ENCODE measurements at regions not wholly inside any gene's neighbourhood (a gene's known extent, or its start where the extent isn't known, plus 50 kb on each side); places are given as distances from the start of the nearest gene placed in this dataset.
"Not testable (repeated sequence)": the region's sequence is repeated elsewhere in the genome, so short reads cannot be mapped to it uniquely, and the experiment has no call there.

DNA sequence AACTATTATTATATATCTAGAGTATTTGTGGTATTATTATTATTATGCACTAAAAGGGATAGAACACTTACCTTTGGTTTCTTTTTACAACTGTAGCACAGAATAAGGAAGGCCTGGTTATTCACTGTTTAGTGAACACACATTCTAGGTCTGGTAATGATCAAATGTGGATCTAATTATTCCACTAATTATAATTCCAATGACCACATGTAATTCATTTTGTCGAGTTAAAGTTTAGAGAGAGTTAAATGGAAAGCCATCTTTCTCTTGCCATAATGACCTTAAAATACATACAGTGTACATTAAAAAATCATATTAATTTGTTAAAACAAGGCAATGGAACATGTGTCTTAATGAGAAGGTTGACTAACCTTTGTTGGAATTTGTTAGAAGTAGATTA, 147.8 kb downstream of the SEM1 start:
- no peak for DNase-seq (ENCODE audit: low read depth)

DNA sequence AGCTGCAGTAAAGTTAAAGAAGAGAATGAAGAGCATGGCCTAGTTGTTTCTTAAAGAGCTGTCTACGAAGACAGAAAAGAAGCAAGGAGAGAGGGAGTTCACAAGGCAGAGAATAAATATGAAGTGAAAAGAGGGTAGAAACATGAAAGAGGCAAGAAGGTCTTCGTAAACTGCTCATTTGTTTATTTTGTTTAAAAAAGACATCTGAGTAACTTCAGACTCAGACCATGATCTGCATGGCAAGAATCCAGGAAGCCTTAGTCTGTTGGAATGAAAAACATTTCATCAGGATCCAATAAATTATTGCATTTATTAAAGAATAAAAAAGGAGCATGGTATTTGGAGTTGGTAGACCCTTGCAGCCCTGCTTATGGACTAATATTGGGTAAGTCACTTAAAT, 151.1 kb downstream of the SEM1 start:
- DNase-seq (ENCODE audit: low read depth): no peak

DNA sequence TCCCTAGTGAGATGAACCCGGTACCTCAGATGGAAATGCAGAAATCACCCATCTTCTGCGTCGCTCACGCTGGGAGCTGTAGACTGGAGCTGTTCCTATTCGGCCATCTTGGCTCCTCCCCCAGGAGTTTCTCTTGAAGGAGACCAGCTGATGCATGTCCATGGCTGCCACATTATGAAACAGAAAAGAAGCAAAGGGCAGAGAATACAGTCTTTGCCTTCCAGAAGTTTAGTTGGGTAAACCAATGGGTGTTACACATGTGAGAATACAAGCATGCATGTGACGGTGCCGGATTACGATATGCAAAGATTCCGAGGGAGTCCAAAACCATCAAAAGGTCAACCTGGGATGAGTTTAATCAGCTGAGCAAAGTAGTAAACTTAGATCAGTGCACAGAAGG, 151.6 kb downstream of the SEM1 start:
- no peak for DNase-seq (ENCODE audit: low read depth)

DNA sequence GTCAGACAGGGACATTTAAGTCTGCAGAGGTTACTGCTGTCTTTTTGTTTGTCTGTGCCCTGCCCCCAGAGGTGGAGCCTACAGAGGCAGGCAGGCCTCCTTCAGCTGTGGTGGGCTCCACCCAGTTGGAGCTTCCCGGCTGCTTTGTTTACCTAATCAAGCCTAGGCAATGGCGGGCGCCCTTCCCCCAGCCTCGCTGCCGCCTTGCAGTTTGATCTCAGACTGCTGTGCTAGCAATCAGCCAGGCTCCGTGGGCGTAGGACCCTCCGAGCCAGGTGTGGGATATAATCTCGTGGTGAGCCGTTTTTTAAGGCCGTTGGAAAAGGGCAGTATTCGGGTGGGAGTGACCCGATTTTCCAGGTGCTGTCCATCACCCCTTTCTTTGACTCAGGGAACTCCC, 152.0 kb downstream of the SEM1 start:
- DNase-seq (ENCODE audit: low read depth): not testable (repeated sequence)

DNA sequence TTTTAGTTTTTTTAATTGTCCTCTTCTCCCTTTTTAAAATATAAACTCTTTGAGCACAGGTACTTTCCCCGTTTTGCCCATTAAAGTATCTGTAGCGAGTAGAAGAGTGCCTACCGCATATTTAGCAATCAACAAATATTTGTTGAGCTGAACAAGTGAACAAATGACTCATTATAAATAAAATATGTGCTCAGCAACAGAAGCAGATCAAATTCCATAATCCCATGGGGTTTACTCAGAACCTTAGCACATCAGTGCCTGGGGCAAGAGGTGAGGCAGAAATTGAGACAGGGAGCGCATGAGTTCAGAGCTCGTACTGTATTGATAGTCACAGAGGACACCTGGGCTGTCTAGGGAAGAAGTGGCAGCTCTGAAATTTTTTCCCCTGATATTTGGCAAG, 161.0 kb downstream of the SEM1 start:
- no peak for DNase-seq (ENCODE audit: low read depth)

DNA sequence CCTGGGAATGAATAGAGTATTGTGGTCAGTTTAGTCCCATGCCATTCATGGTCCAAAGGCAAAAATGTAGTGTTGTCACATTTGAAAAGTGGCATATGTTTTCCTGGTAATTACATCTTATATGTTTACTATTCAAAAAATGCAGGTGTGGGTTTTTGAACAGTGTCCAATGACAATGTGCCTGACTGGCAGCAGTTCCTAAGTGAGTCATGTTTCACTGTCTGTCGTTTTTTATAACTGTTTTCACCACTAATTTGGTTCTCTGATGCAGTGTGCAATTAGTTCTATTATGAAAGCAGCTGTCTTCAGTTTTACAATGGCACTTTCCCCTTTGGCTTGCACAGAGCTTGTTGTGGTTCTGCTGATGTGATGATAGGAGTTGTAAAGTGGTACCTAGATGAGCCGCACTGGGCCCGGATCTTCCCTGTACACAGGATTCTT, 162.3 kb downstream of the SEM1 start:
- no peak for DNase-seq (ENCODE audit: low read depth)

DNA sequence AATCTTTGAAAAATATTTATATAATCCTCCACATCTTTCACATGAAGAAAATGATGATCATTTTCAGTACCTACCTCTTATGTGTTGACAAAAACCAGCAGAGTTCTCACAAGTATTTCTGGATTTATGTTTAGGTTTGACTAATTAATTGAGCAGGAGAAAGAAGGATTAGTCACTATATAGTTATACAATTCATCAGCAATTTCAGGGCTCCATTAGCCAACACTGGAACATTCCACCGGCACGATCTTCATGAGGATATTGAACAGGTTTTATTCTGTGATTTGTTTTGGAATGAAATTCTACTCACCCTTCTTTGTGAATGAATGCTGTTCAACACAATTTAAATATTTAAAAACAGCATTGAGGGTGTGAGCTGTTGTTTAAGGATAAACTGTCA, 163.2 kb downstream of the SEM1 start:
- no peak for DNase-seq (ENCODE audit: low read depth)

DNA sequence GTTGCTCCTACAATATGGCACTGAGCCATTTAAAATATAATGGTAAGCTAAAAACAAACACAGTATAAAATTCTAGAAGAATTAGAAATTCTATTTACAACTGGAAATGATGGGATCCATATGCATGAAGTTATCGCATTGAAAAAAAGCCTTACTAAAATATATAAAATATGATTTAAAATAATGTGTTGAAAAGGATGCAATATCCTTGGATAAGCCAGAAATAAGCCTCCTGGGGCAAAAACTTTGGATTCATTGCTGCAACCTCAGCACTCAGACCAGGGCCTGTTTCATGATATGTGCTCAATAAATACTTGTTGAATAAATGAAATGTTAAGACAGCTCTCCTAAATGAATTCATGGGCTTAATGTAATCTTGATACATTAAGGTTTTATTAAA, 170.2 kb downstream of the SEM1 start:
- DNase-seq (ENCODE audit: low read depth): no peak

DNA sequence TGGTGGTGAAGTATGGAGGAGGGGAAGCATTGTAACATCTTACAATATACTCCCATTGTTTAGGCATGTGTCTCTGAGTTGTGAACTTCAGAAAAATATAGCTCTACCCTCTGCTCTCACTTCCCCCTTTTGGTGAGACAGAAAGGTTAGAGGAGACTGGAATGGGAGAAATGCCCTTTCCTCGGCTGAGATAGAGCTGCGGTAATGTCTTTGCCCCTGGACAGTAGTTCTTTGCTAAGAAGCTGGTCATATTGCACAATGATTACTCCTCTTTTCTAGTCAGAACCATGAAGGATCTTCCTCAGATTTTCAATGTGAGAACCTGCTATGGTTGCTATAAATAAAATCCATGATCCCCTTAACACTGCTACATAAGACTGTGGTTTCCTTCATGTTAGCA, 171.0 kb downstream of the SEM1 start:
- no peak for DNase-seq (ENCODE audit: low read depth)

DNA sequence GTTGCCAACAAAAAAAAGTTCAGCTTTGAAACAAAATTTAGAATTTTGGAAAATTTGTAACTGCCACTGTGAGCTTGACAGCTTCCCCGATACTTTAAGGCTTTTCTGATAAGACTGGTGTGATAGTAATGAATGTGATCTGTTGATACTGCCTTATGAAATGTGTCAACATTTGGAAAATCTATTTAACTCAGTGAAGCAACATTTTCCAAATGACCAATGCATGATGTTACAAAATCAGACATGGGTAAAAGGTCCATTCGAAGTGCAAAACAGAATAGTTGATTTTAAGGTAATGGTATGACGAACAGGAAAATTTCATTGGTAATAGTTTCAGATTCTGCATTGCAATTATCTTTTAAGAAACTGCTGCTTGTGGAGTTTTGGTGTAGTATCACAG, 175.4 kb downstream of the SEM1 start:
- no peak for DNase-seq (ENCODE audit: low read depth)

DNA sequence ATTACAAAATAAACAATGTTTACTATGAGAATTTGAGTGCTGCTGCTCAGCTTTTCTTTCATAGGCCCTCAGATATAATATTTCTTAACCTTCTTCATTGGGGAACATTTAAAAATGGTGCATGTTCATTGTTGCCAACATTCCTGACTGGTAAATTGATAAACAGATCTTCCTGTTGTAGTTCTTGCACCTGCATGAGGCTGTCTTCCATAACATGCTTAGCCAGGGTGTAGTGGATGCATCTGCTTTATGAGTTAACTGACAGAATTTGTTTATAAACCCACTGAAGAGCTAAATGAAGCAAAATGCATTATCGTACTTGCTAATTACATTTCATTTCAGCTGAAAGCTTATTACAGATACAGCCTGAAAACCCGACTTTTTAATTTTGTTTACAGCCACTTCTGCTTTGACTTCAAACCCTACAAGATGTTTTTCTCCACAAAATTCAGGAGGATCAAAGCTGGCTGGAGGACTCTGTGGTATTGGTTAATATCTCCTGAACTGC, 177.2 kb downstream of the SEM1 start:
- DNase-seq (ENCODE audit: low read depth): no peak

DNA sequence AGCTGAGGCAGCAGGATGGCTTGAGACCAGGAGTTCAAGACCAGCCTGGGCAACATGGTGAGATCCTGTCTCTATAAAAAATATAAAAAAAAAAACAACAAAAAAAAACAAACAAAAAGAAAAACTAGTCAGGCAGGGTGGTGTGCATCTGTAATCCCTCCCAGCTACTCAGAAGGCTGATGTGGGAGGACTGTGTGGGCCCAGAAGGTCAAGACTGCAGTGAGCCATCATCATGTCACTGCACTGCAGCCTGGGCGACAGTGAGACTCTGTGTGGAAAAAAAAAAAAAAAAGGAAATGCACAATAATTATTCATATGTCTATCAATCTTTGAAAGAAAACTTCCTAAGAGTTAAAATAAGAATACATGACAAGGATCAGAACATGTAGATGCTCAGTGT, 178.3 kb downstream of the SEM1 start:
- no peak for DNase-seq (ENCODE audit: low read depth)

DNA sequence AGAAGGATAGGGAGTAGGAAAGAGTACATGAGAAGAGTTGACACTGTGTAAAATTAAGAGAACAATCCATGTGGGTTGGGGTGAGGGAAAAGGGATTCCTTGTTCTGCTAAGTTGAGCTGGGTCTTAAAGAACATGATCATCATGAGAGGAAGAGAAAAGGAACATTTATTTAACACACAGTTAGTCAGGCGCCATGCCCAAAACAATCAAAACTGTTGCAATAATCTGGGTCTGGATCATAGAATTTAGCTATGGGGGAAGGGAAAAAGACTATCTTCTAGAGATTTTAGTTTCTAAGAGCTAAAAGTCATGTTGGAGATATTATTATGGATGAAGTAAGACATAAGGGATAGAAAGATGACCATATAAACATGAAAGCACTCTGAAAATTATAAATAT, 178.9 kb downstream of the SEM1 start:
- no peak for DNase-seq (ENCODE audit: low read depth)

DNA sequence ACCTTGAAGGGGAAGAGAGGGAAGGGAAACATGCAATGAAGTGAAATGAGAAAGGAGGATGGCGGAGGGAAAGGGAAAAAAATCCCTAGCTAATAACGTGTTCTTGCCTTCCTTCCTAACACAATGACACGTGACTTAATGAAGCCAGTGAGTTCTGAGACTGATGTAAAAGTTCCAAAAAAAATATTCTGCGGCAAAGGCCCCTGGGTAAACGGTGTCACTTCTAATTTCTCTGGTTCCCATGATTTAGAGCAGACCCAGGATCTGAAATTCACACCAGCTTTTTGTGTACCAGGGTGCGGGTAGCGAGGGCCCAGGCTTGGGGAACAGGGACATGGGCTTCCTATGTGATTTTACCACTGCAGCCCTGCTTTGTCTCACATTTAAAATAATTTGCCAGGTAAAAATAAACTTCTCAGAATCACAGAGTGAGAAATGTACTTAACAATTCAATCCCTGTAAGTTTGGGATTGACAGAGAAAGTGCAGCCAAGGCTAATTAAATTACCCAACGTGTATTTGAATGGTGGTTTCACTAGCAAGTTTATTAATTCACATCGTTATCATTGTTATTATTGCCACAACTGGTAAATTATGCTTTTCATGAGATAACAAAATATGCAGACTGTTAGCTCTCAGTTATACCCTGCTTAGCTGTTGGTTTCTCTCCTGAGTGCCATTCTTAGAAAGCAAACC, 182.4 kb downstream of the SEM1 start:
- no peak for DNase-seq (ENCODE audit: low read depth)

DNA sequence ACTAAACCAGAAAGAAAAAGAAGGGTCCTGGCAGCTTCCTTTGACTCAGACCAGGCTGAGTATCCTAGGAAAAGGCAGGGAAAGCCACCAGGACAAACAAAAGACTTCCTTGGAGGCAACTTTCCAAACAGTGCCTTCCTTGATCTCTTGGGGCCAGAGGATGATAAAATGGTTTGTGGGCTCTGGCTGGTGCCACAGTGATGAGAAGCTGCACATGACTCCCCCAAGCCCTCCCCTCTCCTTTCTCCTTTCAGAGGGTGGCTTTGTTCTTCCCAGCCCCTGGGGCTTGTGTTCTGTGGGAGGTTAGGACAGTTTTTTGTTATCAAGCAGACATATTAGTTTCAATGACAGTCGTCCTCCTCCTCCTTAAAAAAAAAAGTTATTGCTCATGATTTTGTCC, 183.2 kb downstream of the SEM1 start:
- no peak for DNase-seq (ENCODE audit: low read depth)

DNA sequence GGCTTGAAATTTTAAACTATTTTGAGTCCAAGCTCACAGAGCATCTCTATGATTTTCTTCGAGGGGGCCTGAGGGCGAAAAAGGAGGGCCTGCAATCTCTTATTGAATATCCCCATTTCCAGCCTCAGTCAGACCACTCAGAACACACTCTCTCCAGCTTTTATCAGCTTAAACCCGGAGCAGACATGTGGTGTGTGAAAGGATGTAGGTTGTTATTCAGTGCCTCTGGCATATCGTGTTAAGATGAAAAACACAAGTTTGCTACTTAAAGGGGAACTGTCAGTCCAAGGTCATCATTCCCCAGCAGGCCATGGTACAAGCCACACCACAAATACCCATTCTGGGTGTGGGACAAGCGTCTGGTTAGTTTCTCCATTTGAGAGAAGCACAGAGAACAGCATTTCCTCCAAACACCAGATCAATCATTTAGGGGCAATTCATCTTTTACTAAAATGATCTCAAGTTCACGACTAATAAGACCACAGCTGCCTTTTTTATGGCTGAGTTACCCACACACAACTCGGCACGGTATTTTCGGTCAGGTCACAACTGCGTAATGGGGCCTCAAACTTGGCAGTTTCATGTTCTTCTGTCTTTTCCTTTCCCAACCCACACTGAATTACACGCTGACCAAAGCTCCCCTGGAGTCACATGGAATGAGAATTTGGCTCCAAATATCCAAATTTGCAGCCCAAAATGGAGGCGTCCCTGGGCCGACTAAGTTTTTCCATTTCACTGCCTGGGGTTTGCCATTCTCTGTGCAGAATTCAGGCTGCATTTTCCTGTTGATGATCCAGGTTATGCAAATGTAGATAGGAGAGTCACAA, 188.4 kb downstream of the SEM1 start:
- DNase-seq (ENCODE audit: low read depth): no peak

DNA sequence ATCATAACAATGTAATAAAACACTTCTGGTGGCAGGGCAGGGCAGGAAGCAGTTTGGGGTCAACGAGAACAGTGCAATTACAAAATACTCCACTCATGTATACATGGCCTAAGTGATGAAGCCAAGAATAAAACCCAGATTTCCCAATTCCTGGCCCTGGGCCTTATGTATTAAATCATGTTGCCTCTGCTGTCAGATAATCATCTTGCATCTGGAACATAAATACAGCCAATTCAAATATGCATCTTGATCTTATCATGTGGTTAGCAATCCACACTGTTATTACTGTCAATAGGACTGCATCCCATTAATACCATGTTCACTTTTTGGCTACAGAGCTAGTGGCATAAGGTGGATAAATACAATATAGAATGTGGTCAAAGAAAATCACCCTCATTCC, 186.5 kb upstream of the SLC25A13 start:
- DNase-seq (ENCODE audit: low read depth): no peak

DNA sequence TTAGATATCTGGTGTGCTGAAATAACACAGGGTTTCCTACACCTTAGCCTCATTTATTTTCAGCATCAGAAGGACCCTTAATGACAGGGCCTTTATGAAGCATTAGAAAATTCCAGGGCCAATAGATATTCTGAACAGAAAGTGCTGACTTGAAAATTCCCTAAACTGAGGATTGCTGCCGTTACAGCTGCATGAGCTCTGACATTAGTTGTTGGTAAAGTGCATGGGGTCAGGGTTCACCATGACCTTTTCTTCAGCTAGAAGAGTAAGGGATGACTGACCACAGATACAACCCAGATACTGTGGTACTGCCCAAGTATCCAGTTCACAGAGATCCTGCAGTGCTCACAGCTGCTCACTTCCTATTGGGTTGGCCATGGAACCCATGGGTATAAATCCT, 181.7 kb upstream of the SLC25A13 start:
- no peak for DNase-seq (ENCODE audit: low read depth)

DNA sequence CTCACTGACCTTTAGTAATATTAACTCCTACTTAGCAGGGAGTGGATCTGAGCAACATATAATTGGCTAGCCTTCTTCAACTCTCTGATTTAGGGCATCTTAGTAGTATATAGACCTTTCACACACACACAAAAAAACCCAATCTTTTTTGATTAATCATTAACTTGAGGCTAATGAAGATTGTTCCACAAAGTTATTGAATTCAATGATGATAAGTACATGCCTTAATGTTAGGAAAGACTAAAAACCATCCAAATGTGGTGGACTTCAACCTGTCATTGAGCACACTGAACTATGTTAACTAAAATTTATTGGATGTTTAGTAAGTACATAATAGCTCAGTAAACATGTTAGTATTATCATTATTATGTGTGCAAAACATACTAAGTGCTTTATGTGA, 179.4 kb upstream of the SLC25A13 start:
- no peak for DNase-seq (ENCODE audit: low read depth)

DNA sequence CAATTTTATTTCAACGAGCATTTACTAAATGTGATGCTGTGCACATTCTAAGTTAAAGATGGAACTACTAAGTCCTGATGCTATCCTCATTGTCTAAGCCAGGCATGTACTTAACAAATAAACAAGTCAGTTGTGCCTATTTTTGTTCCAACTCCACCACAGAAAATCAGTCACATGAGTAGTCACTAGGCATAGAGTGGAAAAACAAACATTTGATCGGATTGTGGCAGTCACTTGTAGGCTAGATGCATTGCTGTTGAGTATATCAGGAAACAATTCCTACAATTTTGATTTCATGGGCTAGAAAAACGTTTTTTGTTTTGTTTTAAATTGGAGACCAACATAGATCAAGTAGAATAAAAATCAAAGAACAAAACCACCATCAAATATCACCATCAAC, 177.6 kb upstream of the SLC25A13 start:
- no peak for DNase-seq (ENCODE audit: low read depth)

DNA sequence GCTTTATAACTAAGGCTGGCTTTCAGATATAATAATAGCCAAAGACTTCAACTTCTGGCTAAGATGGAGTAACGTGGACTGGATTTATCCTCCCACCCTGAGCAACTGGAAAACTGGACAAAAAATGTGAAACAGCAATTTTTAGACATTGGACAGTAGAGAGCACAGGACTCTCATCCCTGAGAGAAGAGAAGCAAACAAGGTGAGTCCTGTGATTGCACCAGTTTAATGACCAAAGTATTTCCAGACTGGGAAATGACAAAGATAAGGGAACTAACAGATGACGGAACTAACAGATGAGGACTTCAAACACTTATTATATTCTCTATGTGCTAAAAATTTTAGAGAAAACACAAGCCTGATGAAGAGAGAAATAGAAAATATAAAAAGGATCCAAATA, 175.7 kb upstream of the SLC25A13 start:
- DNase-seq (ENCODE audit: low read depth): no peak

DNA sequence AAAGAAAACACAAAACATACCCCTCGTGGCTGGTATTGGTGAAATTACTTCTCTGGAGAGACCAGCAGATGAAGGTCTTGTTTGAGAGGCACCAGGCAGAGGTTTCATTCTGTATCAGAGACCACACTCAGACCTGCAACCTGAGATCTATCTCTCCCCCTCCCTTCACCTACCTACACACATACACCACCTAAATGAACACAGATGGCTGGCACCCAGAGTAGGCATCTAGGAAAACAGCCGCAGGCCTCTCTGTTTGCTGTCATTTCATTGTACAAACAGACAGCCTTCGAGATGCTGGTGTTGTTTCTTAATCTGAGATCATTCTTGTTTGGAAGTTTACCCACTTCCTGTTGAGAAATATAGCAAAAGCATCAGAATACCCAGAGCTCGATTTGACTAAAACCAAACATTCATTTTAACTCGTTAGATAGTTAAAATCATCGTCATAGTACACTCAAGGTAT, 173.9 kb upstream of the SLC25A13 start:
- DNase-seq (ENCODE audit: low read depth): no peak

DNA sequence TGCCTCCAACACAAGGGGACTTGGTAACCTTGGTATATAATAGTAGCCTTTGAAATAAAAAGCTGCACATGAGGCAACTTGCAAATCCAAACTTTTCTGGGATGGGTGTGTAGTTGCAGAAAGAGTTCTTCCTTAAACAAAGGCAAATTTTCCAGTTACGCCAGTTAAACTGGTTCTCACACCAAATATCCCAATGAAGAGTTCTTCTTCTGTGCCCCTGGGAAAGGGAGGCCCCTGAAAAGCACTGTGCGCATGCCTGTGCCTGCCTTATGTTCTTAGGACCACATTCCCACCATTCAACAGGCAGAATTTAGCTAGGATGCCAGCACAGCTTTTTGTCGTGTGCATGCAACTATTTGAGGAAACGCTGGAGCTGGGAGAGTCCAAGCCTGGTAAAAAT, 164.8 kb upstream of the SLC25A13 start:
- DNase-seq (ENCODE audit: low read depth): no peak

DNA sequence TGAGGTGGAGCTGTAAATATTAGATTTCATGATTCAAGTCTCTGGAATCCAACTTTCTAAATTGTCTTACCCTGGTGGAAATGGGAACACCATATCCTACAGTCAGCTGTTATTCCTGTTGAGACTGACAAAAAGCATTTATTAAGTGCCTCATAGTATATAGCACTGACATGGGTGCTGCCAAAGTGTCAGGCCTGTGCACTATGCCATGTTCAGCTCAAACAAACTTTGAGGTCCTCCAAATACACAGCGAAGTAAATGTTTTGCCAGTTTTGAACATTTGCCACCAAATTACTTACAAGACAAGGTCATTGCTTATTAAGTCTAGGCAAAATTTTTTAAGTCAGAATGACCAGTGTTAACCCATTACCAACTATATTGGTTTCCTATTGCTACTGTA, 162.9 kb upstream of the SLC25A13 start:
- DNase-seq (ENCODE audit: low read depth): no peak

All from stimulated activated CD8-positive, alpha-beta memory T cell treated with anti-CD3 and anti-CD28 coated beads, Interleukin-4, amount 100 ng/mL, for 24 hours (primary cell).